GM12878 (cell line): ENCODE measurements at regions not wholly inside any gene's neighbourhood (a gene's known extent, or its start where the extent isn't known, plus 50 kb on each side); places are given as distances from the start of the nearest gene placed in this dataset.

Experiments
- ATAC-seq: fragments of 200-7000 bp; cut with Tn5 transposase; 3 replicates; pipeline ENCODE4 v1.9.1; 2020; ENCODE audit warnings: mild to moderate bottlenecking, moderate library complexity
- BruUV-seq: library from RNA; stranded (reverse); fragments of 400-500 nt; replicated peaks from 2 replicates; lab custom pipeline; 2021; lab: Mats Ljungman, UMichigan
- CTCF ChIA-PET: fragments of 300-600 bp; sonication (Branson Sonifier 250); formaldehyde crosslinking; extraction: SDS; loops from one replicate; lab custom pipeline; 2021; ENCODE audit warnings: inconsistent platforms; lab: Yijun Ruan, JAX
- POLR2A ChIA-PET: fragments of 350-600 bp; formaldehyde crosslinking; extraction: SDS; loops from one replicate; lab custom pipeline; 2021; ENCODE audit warnings: inconsistent platforms; lab: Charles Lee
- RAD21 ChIA-PET: fragments of 300-600 bp; sonication (Branson Sonifier 250); formaldehyde crosslinking; loops from one replicate; lab custom pipeline; 2023; ENCODE audit warnings: antibody characterized with exemption; ENCODE audit not compliant: unreplicated experiment; lab: Charles Lee
- SMC1A ChIA-PET: fragments of 300-600 bp; sonication (Branson Sonifier 250); formaldehyde crosslinking; loops from one replicate; lab custom pipeline; 2023; ENCODE audit not compliant: unreplicated experiment, uncharacterized antibody; lab: Charles Lee
- DNase-seq: peaks from one replicate; pipeline ENCODE4 v3.0.0-alpha.2; 2011; ENCODE audit warnings: low read depth, low spot score
- FAIRE-seq: peaks from 3 replicates; lab custom pipeline; 2011; peaks lifted over from hg19 to GRCh38; lab: Jason Lieb, UNC
- H2AFZ ChIP-seq: 2 replicates; pipeline ENCODE4 v1.6.0; 2011; ENCODE audit warnings: low read depth, low read length, control low read depth; ENCODE audit not compliant: control insufficient read depth
- H3K27ac ChIP-seq: 2 replicates; pipeline ENCODE4 v1.5.1; 2011; ENCODE audit warnings: control low read depth; ENCODE audit not compliant: control insufficient read depth, insufficient read depth
- H3K27me3 ChIP-seq, 2 experiments: replicated peaks in 1 of 2; 2 replicates each; pipeline versions ENCODE4 v1.6.0 to v1.6.1; 2011; ENCODE audit warnings: low read length in 1 of 2; ENCODE audit not compliant: control insufficient read depth in 2 of 2, insufficient read depth in 2 of 2
- H3K36me3 ChIP-seq, 2 experiments: 2 replicates each; pipeline ENCODE4 v1.5.1; 2011; ENCODE audit warnings: low read length in 1 of 2; ENCODE audit not compliant: control insufficient read depth in 2 of 2, insufficient read depth in 2 of 2
- H3K4me1 ChIP-seq: 2 replicates; pipeline ENCODE4 v1.6.1; 2011; ENCODE audit warnings: mild to moderate bottlenecking, low read length, moderate library complexity, mixed read lengths; ENCODE audit not compliant: control insufficient read depth, insufficient read depth
- H3K4me2 ChIP-seq: 2 replicates; pipeline ENCODE4 v1.6.0; 2011; ENCODE audit warnings: control low read depth; ENCODE audit not compliant: control insufficient read depth, insufficient read depth
- H3K4me3 ChIP-seq: fragments of 200-600 bp; sonication (generic); 2 replicates; pipeline ENCODE4 v1.5.1; 2016
- H3K79me2 ChIP-seq: 2 replicates; pipeline ENCODE4 v1.6.0; 2011; ENCODE audit warnings: low read length; ENCODE audit not compliant: control insufficient read depth, insufficient read depth
- H3K9ac ChIP-seq: 2 replicates; pipeline ENCODE4 v1.8.0; 2011; ENCODE audit warnings: low read length, control low read depth, mixed read lengths; ENCODE audit not compliant: control insufficient read depth, insufficient read depth
- H3K9me3 ChIP-seq: replicated peaks from 3 replicates; pipeline ENCODE4 v1.5.1; 2011; ENCODE audit warnings: mild to moderate bottlenecking, low read length; ENCODE audit not compliant: control insufficient read depth, insufficient read depth
- H4K20me1 ChIP-seq: 2 replicates; pipeline ENCODE4 v1.6.0; 2011; ENCODE audit not compliant: control insufficient read depth, insufficient read depth
- CBX3 ChIP-seq: fragments of 200-600 bp; sonication (generic); IDR thresholded peaks from 2 replicates; pipeline ENCODE4 v1.6.1; 2016; ENCODE audit warnings: low read depth, borderline replicate concordance
- CEBPB ChIP-seq, 2 experiments: fragments of 150-350 bp in 1 of 2; IDR thresholded peaks; 2 replicates each; pipeline ENCODE4 v1.6.1; 2012 to 2014; ENCODE audit warnings: low read depth in 2 of 2, low read length in 2 of 2, borderline replicate concordance in 1 of 2, inconsistent platforms in 1 of 2
- CHD1 ChIP-seq: IDR thresholded peaks from 2 replicates; pipeline ENCODE4 v1.6.1; 2012; ENCODE audit warnings: low read depth, low read length, improper control_type of control experiment
- E2F8 ChIP-seq: fragments of 450-650 bp; IDR thresholded peaks from 2 replicates; pipeline ENCODE4 v1.6.1; 2018; ENCODE audit warnings: mild to moderate bottlenecking, low read depth, moderate library complexity; ENCODE audit not compliant: partially characterized antibody
- MYC ChIP-seq: IDR thresholded peaks from 2 replicates; pipeline ENCODE4 v1.6.1; 2011; ENCODE audit warnings: mild to moderate bottlenecking, low read length, moderate library complexity, inconsistent platforms; ENCODE audit not compliant: insufficient read depth, insufficient replicate concordance, insufficient read length, severe bottlenecking
- POLR2A ChIP-seq: IDR thresholded peaks from 2 replicates; pipeline ENCODE4 v1.6.1; 2011; ENCODE audit warnings: low read depth, mild to moderate bottlenecking, low read length
- RAD51 ChIP-seq: fragments of 450-650 bp; IDR thresholded peaks from 2 replicates; pipeline ENCODE4 v1.6.1; 2016; ENCODE audit warnings: moderate library complexity, mild to moderate bottlenecking, inconsistent platforms
- SMARCA5 ChIP-seq: fragments of 450-650 bp; IDR thresholded peaks from 2 replicates; pipeline ENCODE4 v1.6.1; 2017; ENCODE audit warnings: mild to moderate bottlenecking
- TCF3 ChIP-seq: IDR thresholded peaks from 2 replicates; pipeline ENCODE4 v1.6.1; 2012; ENCODE audit warnings: low read depth, mild to moderate bottlenecking, low read length, borderline replicate concordance; ENCODE audit not compliant: insufficient read depth
- WGBS: methylation state at CpG from one replicate; pipeline ENCODE4 v1.1.6; 2016; ENCODE audit warnings: low lambda C conversion rate; ENCODE audit not compliant: insufficient replicate concordance, insufficient coverage; ENCODE audit errors: missing lambda C conversion rate; 5-methylcytosine and 5-hydroxymethylcytosine counted together
- in situ Hi-C: fragments of 300-500 bp; cut with MboI; formaldehyde crosslinking; loops from 9 replicates; pipeline ENCODE4 v1.14.3; 2018; ENCODE audit warnings: mixed read lengths
- intact Hi-C: fragments of 100-400 bp; cut with micrococcal nuclease; formaldehyde crosslinking; loops from one replicate; pipeline ENCODE4 v1.14.2; 2022; ENCODE audit not compliant: unreplicated experiment
- TF ChIP-seq, protein P1 (sequence below), 3 experiments: IDR thresholded peaks in 2 of 3; conservative IDR thresholded peaks in 1 of 3; 2 replicates each; pipeline ENCODE4 v1.5.1; 2011; ENCODE audit warnings: low read depth in 3 of 3, low read length in 3 of 3, mild to moderate bottlenecking in 3 of 3, control low read depth in 2 of 3, moderate library complexity in 2 of 3, inconsistent platforms in 1 of 3, mixed read lengths in 1 of 3; ENCODE audit not compliant: control insufficient read depth in 2 of 3, insufficient read depth in 1 of 3; ENCODE audit errors: extremely low read depth in 1 of 3
- TF ChIP-seq, protein P2 (sequence below): fragments of 450-650 bp; IDR thresholded peaks from 2 replicates; pipeline ENCODE4 v1.6.1; 2017; ENCODE audit warnings: borderline replicate concordance
- TF ChIP-seq, protein P3 (sequence below): fragments of 150-350 bp; IDR thresholded peaks from 2 replicates; pipeline ENCODE4 v1.6.1; 2014; ENCODE audit warnings: mild to moderate bottlenecking, low read depth, low read length

- TF ChIP-seq TCF3 = no peak
- TF ChIP-seq MYC = no peak
- TF ChIP-seq, protein P1, sequence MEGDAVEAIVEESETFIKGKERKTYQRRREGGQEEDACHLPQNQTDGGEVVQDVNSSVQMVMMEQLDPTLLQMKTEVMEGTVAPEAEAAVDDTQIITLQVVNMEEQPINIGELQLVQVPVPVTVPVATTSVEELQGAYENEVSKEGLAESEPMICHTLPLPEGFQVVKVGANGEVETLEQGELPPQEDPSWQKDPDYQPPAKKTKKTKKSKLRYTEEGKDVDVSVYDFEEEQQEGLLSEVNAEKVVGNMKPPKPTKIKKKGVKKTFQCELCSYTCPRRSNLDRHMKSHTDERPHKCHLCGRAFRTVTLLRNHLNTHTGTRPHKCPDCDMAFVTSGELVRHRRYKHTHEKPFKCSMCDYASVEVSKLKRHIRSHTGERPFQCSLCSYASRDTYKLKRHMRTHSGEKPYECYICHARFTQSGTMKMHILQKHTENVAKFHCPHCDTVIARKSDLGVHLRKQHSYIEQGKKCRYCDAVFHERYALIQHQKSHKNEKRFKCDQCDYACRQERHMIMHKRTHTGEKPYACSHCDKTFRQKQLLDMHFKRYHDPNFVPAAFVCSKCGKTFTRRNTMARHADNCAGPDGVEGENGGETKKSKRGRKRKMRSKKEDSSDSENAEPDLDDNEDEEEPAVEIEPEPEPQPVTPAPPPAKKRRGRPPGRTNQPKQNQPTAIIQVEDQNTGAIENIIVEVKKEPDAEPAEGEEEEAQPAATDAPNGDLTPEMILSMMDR (IDR thresholded peaks at IDR 0.05 in 2 of 3, conservative IDR thresholded peaks at IDR 0.05 in 1 of 3; ENCODE audit: control insufficient read depth in 2 of 3, extremely low read depth in 1 of 3, insufficient read depth in 1 of 3, low read depth in 3 of 3, low read length in 3 of 3) = no peak
- TF ChIP-seq, protein P2, sequence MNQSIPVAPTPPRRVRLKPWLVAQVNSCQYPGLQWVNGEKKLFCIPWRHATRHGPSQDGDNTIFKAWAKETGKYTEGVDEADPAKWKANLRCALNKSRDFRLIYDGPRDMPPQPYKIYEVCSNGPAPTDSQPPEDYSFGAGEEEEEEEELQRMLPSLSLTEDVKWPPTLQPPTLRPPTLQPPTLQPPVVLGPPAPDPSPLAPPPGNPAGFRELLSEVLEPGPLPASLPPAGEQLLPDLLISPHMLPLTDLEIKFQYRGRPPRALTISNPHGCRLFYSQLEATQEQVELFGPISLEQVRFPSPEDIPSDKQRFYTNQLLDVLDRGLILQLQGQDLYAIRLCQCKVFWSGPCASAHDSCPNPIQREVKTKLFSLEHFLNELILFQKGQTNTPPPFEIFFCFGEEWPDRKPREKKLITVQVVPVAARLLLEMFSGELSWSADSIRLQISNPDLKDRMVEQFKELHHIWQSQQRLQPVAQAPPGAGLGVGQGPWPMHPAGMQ = no peak
- TF ChIP-seq, protein P3, sequence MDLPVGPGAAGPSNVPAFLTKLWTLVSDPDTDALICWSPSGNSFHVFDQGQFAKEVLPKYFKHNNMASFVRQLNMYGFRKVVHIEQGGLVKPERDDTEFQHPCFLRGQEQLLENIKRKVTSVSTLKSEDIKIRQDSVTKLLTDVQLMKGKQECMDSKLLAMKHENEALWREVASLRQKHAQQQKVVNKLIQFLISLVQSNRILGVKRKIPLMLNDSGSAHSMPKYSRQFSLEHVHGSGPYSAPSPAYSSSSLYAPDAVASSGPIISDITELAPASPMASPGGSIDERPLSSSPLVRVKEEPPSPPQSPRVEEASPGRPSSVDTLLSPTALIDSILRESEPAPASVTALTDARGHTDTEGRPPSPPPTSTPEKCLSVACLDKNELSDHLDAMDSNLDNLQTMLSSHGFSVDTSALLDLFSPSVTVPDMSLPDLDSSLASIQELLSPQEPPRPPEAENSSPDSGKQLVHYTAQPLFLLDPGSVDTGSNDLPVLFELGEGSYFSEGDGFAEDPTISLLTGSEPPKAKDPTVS = no peak
These were observed 206.2 kb downstream of the SLCO4C1 start (continued) for GRCh38 chr5:102089883-102090282.

- in situ Hi-C loops (no loop called here), intact Hi-C loops (no loop called here)
- Histone ChIP-seq H3K4me2 (no peak overlapping the region), H3K27me3 (no peaks in the 10 kb centered on the region), H3K4me1 (no peaks in the 10 kb centered on the region), H3K4me3 (no peak overlapping the region), H3K36me3 (no peaks in the 10 kb centered on the region), H3K27ac (no peak overlapping the region), H4K20me1 (no peaks in the 10 kb centered on the region), H3K79me2 (no peaks in the 10 kb centered on the region), H2AFZ (no peak overlapping the region), H3K9ac (no peak overlapping the region), H3K9me3 (no peaks in the 10 kb centered on the region)
- ChIA-PET POLR2A (no interaction called here), RAD21 (no interaction called here), SMC1A (interaction anchor here (0.6 kb wide), 1 partner anchor 52 kb away, joined by 3 read pairs; no protein-coding TSS in a partner anchor), CTCF (no interaction called here)
- no TSS peak for BruUV-seq
- DNase-seq = no peak
- ATAC-seq = no peak
- no peak for FAIRE-seq
- WGBS = 3% methylated on average over 2 of the region's 2 CpGs
- TF ChIP-seq CHD1 (no peak), E2F8 (no peak), RAD51 (no peak), CEBPB (IDR thresholded peaks at IDR 0.05; ENCODE audit: borderline replicate concordance in 1 of 2, low read depth in 2 of 2, low read length in 2 of 2) (no peak), POLR2A (no peak), CBX3 (no peak), SMARCA5 (no peak)
These were observed 208.2 kb downstream of the SLCO4C1 start for GRCh38 chr5:102087906-102088305.
